ENCODE measurements at regions not wholly inside any gene's neighbourhood (a gene's known extent, or its start where the extent isn't known, plus 50 kb on each side); places are given as distances from the start of the nearest gene placed in this dataset.

DNA sequence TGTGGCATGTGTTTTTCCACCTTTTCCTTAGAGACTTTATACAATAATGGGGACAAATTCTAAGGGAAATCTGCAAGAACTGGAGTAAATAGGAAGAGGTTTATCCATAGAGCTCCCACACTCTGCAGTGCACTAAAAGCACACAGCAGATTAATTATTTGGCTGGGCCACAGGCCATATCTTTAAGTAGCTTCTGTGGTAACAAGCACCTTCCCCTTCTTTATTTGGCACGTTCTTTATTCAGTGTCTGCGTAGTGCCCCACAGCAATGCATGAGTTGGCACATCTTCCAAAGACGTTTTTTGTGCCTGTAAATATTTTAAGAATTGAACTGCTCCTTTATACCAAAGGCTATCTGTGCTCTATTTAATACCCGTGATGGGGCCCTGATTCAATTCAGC is 104.9 kb upstream of the MBL2 start:
- TF ChIP-seq, protein P1, sequence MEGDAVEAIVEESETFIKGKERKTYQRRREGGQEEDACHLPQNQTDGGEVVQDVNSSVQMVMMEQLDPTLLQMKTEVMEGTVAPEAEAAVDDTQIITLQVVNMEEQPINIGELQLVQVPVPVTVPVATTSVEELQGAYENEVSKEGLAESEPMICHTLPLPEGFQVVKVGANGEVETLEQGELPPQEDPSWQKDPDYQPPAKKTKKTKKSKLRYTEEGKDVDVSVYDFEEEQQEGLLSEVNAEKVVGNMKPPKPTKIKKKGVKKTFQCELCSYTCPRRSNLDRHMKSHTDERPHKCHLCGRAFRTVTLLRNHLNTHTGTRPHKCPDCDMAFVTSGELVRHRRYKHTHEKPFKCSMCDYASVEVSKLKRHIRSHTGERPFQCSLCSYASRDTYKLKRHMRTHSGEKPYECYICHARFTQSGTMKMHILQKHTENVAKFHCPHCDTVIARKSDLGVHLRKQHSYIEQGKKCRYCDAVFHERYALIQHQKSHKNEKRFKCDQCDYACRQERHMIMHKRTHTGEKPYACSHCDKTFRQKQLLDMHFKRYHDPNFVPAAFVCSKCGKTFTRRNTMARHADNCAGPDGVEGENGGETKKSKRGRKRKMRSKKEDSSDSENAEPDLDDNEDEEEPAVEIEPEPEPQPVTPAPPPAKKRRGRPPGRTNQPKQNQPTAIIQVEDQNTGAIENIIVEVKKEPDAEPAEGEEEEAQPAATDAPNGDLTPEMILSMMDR (conservative IDR thresholded peaks at IDR 0.05) = no peak
- TF ChIP-seq EZH2 (IDR thresholded peaks at IDR 0.05; ENCODE audit: low read depth) = no peak
